Head of caudate nucleus (tissue), 42 donors: ENCODE measurements at regions not wholly inside any gene's neighbourhood (a gene's known extent, or its start where the extent isn't known, plus 50 kb on each side); places are given as distances from the start of the nearest gene placed in this dataset.

ENCODE experiments used
- DNase-seq, 42 donors: peaks; one replicate each; pipeline versions ENCODE4 v3.0.0 to v3.0.0-alpha.2; 2020 to 2021; ENCODE audit warnings: mixed read lengths in 7 of 42
- intact Hi-C: fragments of 100-400 bp; cut with DNase I; formaldehyde crosslinking; loops from one replicate; pipeline ENCODE4 v1.15.0; 2022

GRCh38 chr18:70457788-70458187, 168.9 kb downstream of the SOCS6 start:
- no peak for DNase-seq
- intact Hi-C loops = no loop called here

- intact Hi-C loops = no loop called here
- no peak for DNase-seq
Observed at GRCh38 chr18:70457223-70457622, 168.4 kb downstream of the SOCS6 start.

- DNase-seq = no peak
- intact Hi-C loops = no loop called here
Observed at GRCh38 chr18:70456376-70456775, 167.5 kb downstream of the SOCS6 start.

- DNase-seq = no peak
- intact Hi-C loops = no loop called here
Observed at GRCh38 chr18:70455731-70456130, 166.9 kb downstream of the SOCS6 start.

- intact Hi-C loops = no loop called here
- DNase-seq = peak in 23 of 42 donors; percentile 23 to 84 (median 56)
Observed at GRCh38 chr18:70454704-70455322, 166.0 kb downstream of the SOCS6 start.

- intact Hi-C loops = no loop called here
- no peak for DNase-seq
Observed at GRCh38 chr18:70453058-70453775, 164.4 kb downstream of the SOCS6 start.

- intact Hi-C loops = no loop called here
Observed at GRCh38 chr18:70452501-70452900, 163.7 kb downstream of the SOCS6 start.

GRCh38 chr18:70450426-70451253, 161.8 kb downstream of the SOCS6 start:
- no peak for DNase-seq
- intact Hi-C loops = no loop called here

More at GRCh38 chr18:70452501-70452900, 163.7 kb downstream of the SOCS6 start:
- DNase-seq = no peak

- no peak for DNase-seq
- intact Hi-C loops = no loop called here
Observed at GRCh38 chr18:70448588-70448987, 159.7 kb downstream of the SOCS6 start.

GRCh38 chr18:70446063-70446462, 157.2 kb downstream of the SOCS6 start:
- intact Hi-C loops = no loop called here
- DNase-seq = no peak

GRCh38 chr18:70442933-70443332, 154.1 kb downstream of the SOCS6 start:
- intact Hi-C loops = no loop called here
- DNase-seq = no peak

GRCh38 chr18:70432804-70433400, 144.1 kb downstream of the SOCS6 start:
- no peak for DNase-seq
- intact Hi-C loops = loop anchor here (5.0 kb wide), 1 partner anchor 226 kb away; the partner anchor contains the start of gene RTTN

- no peak for DNase-seq
- intact Hi-C loops = loop anchor here (5.0 kb wide), 1 partner anchor 224 kb away; the partner anchor contains the start of gene RTTN
Observed at GRCh38 chr18:70431203-70431624, 142.4 kb downstream of the SOCS6 start.

- no peak for DNase-seq
- intact Hi-C loops = loop anchor here (5.0 kb wide), 1 partner anchor 223 kb away; the partner anchor contains the start of gene RTTN
Observed at GRCh38 chr18:70430501-70431173, 141.8 kb downstream of the SOCS6 start.

- intact Hi-C loops = loop anchor here (5.0 to 10.0 kb wide), 2 partner anchors 55 to 223 kb away; partner anchors contain the start of gene RTTN
Observed at GRCh38 chr18:70429847-70430500, 141.1 kb downstream of the SOCS6 start.

GRCh38 chr18:70428439-70428838, 139.6 kb downstream of the SOCS6 start:
- intact Hi-C loops = loop anchor here (10.0 kb wide), 1 partner anchor 54 kb away; no protein-coding TSS in a partner anchor
- DNase-seq = no peak

More at GRCh38 chr18:70429847-70430500, 141.1 kb downstream of the SOCS6 start:
- no peak for DNase-seq

- intact Hi-C loops = loop anchor here (10.0 kb wide), 1 partner anchor 52 kb away; no protein-coding TSS in a partner anchor
- DNase-seq = no peak
Observed at GRCh38 chr18:70426818-70427217, 138.0 kb downstream of the SOCS6 start.

- no peak for DNase-seq
Observed at GRCh38 chr18:70425236-70425635, 136.4 kb downstream of the SOCS6 start.

More at GRCh38 chr18:70425236-70425635, 136.4 kb downstream of the SOCS6 start:
- intact Hi-C loops = loop anchor here (10.0 kb wide), 1 partner anchor 50 kb away; no protein-coding TSS in a partner anchor
